ENCODE measurements at regions not wholly inside any gene's neighbourhood (a gene's known extent, or its start where the extent isn't known, plus 50 kb on each side); places are given as distances from the start of the nearest gene placed in this dataset.

DNA sequence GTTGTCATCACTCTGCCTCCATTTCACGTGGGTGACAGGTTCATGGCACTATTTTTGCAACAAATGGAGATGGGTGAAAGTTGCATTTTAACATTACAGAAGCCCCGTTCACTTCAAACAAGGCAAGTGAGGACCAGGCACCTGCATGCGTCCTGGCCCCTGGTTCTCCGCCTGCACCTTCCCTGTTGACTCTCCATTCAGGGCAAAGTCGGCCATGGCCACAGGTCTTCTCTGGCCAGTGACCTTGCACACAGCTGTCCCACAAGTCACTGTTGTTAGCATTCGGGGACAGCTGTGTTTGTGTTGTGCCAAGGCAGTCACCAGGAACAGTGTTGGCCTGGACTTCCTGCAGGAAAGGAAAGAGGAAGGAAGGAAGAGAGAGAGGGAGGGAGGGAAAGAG lies 554.9 kb downstream of the TCERG1L start:
- no peak for DNase-seq (ENCODE audit: low spot score)

DNA sequence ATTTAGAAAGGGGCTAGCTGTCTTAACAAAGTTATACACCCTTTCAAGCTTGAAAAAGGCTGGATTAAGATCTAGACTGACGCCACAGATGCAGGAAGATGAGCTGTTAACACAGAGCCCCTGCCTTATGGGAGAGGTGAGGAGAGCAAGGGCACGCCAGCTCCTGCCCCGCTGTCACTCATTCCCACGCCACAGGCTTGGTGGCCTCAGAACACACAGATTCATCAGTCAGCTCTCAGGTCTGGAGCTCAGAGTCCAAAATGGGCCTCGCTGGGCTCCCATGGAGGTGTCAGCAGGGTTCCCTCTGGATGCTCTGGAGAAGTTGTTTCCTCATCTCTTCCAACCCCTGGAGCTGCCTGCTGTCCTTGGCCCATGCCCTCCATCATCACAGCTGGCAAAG lies 554.2 kb downstream of the TCERG1L start:
- TF ChIP-seq, protein P1, sequence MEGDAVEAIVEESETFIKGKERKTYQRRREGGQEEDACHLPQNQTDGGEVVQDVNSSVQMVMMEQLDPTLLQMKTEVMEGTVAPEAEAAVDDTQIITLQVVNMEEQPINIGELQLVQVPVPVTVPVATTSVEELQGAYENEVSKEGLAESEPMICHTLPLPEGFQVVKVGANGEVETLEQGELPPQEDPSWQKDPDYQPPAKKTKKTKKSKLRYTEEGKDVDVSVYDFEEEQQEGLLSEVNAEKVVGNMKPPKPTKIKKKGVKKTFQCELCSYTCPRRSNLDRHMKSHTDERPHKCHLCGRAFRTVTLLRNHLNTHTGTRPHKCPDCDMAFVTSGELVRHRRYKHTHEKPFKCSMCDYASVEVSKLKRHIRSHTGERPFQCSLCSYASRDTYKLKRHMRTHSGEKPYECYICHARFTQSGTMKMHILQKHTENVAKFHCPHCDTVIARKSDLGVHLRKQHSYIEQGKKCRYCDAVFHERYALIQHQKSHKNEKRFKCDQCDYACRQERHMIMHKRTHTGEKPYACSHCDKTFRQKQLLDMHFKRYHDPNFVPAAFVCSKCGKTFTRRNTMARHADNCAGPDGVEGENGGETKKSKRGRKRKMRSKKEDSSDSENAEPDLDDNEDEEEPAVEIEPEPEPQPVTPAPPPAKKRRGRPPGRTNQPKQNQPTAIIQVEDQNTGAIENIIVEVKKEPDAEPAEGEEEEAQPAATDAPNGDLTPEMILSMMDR (IDR thresholded peaks at IDR 0.05; ENCODE audit: extremely low read depth, missing control alignments) = no peak
- DNase-seq (ENCODE audit: low spot score) = no peak

More for the DNA sequence above, 554.9 kb downstream of the TCERG1L start:
- TF ChIP-seq, protein P1 (IDR thresholded peaks at IDR 0.05; ENCODE audit: extremely low read depth, missing control alignments) = no peak

DNA sequence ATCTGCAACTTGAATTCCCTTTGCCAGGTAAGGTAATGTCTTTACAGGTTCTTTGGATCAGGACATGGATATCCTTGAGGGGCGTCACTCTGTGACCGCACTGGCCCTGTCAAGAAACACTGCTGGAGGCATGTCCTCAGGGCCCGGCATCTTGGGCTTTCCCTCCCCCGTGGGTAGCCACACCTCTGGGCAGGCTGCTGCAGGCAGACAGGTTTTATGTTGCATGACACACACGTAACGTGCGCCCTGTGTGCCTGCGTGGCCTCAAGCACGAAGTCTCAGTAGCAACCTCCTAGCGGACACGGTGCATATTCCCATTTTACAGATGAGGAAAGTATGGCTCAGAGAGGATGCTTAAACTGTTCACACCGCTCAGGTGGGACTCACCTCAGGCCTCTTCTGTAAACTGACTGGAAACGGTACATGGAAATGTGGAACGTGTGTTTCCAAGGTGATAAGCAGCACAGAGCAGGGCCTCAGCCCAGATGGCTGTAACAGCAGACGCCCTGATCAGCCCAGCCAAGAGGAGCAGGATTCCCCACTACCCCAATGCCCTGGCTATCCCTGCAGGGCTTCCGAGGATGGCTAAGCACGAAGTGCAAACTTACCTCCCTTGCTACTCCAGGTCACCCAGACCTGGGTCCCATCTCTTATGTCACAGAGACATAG lies 553.6 kb downstream of the TCERG1L start:
- DNase-seq (ENCODE audit: low spot score) = no peak

DNA sequence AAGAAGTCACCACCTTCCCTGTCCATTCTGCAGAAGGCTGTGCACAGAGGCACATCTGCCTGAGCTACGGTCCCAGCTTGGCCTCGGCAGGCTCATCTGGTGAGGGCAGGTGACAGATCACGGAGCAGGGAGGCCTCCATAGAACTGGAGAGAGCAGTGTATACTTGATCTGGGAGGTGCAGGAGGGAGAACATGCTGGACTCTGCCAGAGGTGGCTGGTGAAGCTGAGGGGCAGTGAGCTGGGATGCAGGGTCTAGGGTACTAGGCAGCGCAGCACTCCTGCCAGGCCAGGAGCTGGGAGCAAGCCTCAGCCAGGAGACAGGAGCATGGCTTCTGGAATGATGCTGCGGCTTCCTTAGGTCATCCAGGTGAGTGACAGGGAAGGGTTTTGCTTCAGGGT lies 553.0 kb downstream of the TCERG1L start:
- TF ChIP-seq, protein P1 (IDR thresholded peaks at IDR 0.05; ENCODE audit: extremely low read depth, missing control alignments) = no peak
- no peak for DNase-seq (ENCODE audit: low spot score)

More for the DNA sequence above, 553.6 kb downstream of the TCERG1L start:
- TF ChIP-seq, protein P1 (IDR thresholded peaks at IDR 0.05; ENCODE audit: extremely low read depth, missing control alignments) = no peak

DNA sequence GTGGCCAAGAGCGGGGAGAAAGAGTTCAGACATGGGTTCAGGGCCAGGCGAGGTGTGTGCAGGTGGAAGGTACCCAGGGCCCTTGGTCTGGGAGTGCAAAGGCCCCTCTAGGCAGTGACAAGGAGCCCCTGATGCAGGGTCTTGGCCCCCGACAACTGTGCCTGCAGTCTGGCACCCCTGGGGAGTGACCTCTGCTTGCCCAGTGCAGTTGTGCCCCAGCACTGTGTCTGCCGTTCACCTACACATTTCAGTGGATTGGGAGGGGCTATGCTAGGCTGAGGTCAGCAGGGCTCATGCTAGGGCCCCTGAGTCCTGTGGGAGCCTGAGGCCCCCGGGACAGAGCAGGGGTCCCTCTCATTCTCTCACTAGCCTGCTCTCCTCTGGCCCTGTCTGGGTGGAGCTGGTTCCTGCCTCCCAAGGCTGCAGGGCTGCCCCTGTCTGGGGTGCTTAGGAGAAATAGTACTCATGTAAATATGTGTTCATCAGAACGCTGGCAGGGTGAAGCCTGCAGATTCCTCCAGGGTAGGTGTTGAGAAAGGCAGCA lies 550.4 kb downstream of the TCERG1L start:
- TF ChIP-seq, protein P1 (IDR thresholded peaks at IDR 0.05; ENCODE audit: extremely low read depth, missing control alignments) = no peak
- no peak for DNase-seq (ENCODE audit: low spot score)

DNA sequence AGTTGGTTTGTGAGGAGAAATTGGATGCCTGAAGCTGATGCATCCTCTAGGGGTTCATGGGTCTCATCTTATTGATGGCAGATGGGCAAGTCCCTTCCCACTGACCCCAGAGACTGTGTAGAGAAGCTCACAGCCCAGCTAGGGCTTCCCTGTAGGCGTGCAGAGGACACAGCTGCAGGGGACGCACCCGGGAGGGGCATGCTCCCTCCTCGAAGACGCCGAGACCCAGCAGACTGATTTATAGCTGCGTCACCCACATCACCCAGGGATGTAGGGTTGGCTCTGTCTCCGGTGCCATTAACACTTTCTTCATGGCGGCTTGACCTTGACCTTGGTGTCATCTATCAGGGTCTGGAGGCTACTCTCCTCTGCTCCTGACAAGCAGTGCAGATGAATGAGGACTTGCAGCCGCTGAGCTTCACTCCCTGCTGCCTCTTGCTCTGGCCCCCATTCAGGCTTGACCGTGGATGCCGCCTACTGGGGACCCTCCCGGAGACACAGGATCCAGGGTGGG lies 549.7 kb downstream of the TCERG1L start:
- TF ChIP-seq, protein P1 (IDR thresholded peaks at IDR 0.05; ENCODE audit: extremely low read depth, missing control alignments) = no peak
- no peak for DNase-seq (ENCODE audit: low spot score)

DNA sequence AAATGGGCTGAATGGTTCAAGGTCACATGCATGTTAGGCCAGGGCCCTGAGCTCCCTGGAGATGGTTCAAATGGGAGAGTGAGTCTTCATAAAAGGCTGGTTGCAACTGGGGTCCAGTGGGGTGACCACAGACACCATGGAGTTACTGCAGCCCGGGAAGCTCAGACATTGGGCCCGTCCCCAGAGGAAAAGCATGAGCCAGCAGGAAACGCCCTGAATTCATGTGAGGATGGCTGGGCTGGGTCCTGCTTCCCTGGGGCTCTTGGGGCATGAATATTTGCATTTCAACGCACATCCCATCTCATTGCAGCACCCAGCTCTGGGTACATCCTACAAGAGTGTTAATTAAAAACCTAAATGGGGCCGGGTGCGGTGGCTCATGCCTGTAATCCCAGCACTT lies 549.0 kb downstream of the TCERG1L start:
- TF ChIP-seq, protein P1 (IDR thresholded peaks at IDR 0.05; ENCODE audit: extremely low read depth, missing control alignments) = no peak
- no peak for DNase-seq (ENCODE audit: low spot score)
